GM12891 (cell line): ENCODE measurements at regions not wholly inside any gene's neighbourhood (a gene's known extent, or its start where the extent isn't known, plus 50 kb on each side); places are given as distances from the start of the nearest gene placed in this dataset.

Source experiments
- POLR2A ChIP-seq: IDR thresholded peaks from 2 replicates; pipeline ENCODE4 v1.6.1; 2011; ENCODE audit warnings: low read depth, low read length, control low read depth
- TAF1 ChIP-seq: IDR thresholded peaks from 2 replicates; pipeline ENCODE4 v1.6.1; 2011; ENCODE audit warnings: low read depth, low read length, control low read depth

DNA sequence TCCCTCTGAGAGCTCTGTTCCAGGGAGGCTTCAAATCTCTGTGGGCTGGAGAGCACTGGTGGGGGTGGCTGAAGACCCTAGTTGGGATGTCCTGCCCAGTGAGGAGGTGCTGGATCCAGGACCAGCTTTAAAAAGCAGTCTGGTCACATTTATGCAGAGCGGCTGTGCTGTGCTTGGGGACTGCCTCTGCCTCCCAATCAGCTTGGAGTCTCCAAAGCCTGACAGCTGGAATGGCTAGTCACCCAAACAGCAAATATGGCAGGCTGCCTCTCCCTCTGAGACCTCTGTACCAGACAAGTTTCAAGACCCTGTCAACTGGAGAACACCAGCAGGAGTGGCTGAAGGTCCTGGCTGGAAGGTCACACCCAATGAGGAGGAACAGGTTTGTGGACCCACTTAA, 848.1 kb upstream of the DIAPH2 start:
- TF ChIP-seq POLR2A (no peak), TAF1 (no peak)
